ENCODE measurements at regions not wholly inside any gene's neighbourhood (a gene's known extent, or its start where the extent isn't known, plus 50 kb on each side); places are given as distances from the start of the nearest gene placed in this dataset.
"Not testable (repeated sequence)": the region's sequence is repeated elsewhere in the genome, so short reads cannot be mapped to it uniquely, and the experiment has no call there.

- TF ChIP-seq YY1 (IDR thresholded peaks at IDR 0.05; ENCODE audit: low read depth, low read length); ATF3 (IDR thresholded peaks at IDR 0.05; ENCODE audit: insufficient read depth, low read depth, low read length); CEBPB (IDR thresholded peaks at IDR 0.05; ENCODE audit: low read depth, low read length); EGR1 (IDR thresholded peaks at IDR 0.05; ENCODE audit: borderline replicate concordance, low read depth, low read length): not testable (repeated sequence)
Measured at GRCh38 chr1:206285024-206285960, 82.0 kb downstream of the SRGAP2 start.

Measured in H1 (cell line).